Stimulated activated CD8-positive, alpha-beta memory T cell treated with anti-CD3 and anti-CD28 coated beads, Interleukin-2, amount 100 ng/mL, for 48 hours (primary cell): ENCODE measurements at regions not wholly inside any gene's neighbourhood (a gene's known extent, or its start where the extent isn't known, plus 50 kb on each side); places are given as distances from the start of the nearest gene placed in this dataset.

Source experiments
- DNase-seq, 2 donors: peaks; one replicate each; pipeline ENCODE4 v3.0.0-alpha.2; 2020; ENCODE audit warnings: low read depth in 2 of 2

GRCh38 chr9:13990331-13990730 lies 323.6 kb downstream of the NFIB start:
- no peak for DNase-seq

- DNase-seq, result no peak
These were observed 325.0 kb downstream of the NFIB start for GRCh38 chr9:13988944-13989343.

- no peak for DNase-seq
These were observed 330.3 kb downstream of the NFIB start for GRCh38 chr9:13983607-13984006.

GRCh38 chr9:13979941-13980318 lies 334.0 kb downstream of the NFIB start:
- DNase-seq, result no peak

GRCh38 chr9:13975611-13976290 lies 338.2 kb downstream of the NFIB start:
- no peak for DNase-seq

GRCh38 chr9:13974891-13975290 lies 339.1 kb downstream of the NFIB start:
- DNase-seq, result no peak

- DNase-seq, result no peak
These were observed 341.8 kb downstream of the NFIB start for GRCh38 chr9:13971966-13972655.

GRCh38 chr9:13971415-13971814 lies 342.5 kb downstream of the NFIB start:
- DNase-seq, result no peak

GRCh38 chr9:13970426-13970825 lies 343.5 kb downstream of the NFIB start:
- no peak for DNase-seq

- no peak for DNase-seq
These were observed 343.9 kb downstream of the NFIB start for GRCh38 chr9:13970018-13970417.

GRCh38 chr9:13967438-13967837 lies 346.5 kb downstream of the NFIB start:
- no peak for DNase-seq

- DNase-seq, result no peak
These were observed 346.9 kb downstream of the NFIB start for GRCh38 chr9:13967011-13967410.

- DNase-seq, result no peak
These were observed 350.8 kb downstream of the NFIB start for GRCh38 chr9:13963005-13963653.

GRCh38 chr9:13962006-13962405 lies 351.9 kb downstream of the NFIB start:
- no peak for DNase-seq

- no peak for DNase-seq
These were observed 353.8 kb downstream of the NFIB start for GRCh38 chr9:13960011-13960765.

- DNase-seq, result no peak
These were observed 355.3 kb downstream of the NFIB start for GRCh38 chr9:13958672-13959071.

- DNase-seq, result no peak
These were observed 356.9 kb downstream of the NFIB start for GRCh38 chr9:13957089-13957488.

- no peak for DNase-seq
These were observed 357.8 kb downstream of the NFIB start for GRCh38 chr9:13956107-13956506.

- no peak for DNase-seq
These were observed 361.0 kb downstream of the NFIB start for GRCh38 chr9:13952906-13953305.

GRCh38 chr9:13948037-13948436 lies 365.9 kb downstream of the NFIB start:
- DNase-seq, result no peak

GRCh38 chr9:13943176-13943575 lies 370.8 kb downstream of the NFIB start:
- DNase-seq, result no peak

- DNase-seq, result peak in 1 of 2 donors; percentile 1
These were observed 371.2 kb downstream of the NFIB start for GRCh38 chr9:13942695-13943094.
